ENCODE measurements at regions not wholly inside any gene's neighbourhood (a gene's known extent, or its start where the extent isn't known, plus 50 kb on each side); places are given as distances from the start of the nearest gene placed in this dataset.
A peak's percentile ranks its signal among the peaks of the same experiment; 100 is the strongest.

- Histone ChIP-seq H3K27ac (ENCODE audit: extremely low read depth, low read depth, low read length) (no peak overlapping the region), H3K36me3 (ENCODE audit: control insufficient read depth in 2 of 2, insufficient read depth in 1 of 2, low read length in 2 of 2) (no peaks in the 10 kb centered on the region), H3K9me3 (ENCODE audit: control insufficient read depth, insufficient read depth, low read depth, low read length) (no peaks in the 10 kb centered on the region), H3K4me3 (ENCODE audit: low read depth, low read length) (no peak overlapping the region), H3K4me1 (ENCODE audit: control insufficient read depth, insufficient read depth, low read length) (no peaks in the 10 kb centered on the region)
- TF ChIP-seq TCF7L2 (IDR thresholded peaks at IDR 0.05; ENCODE audit: borderline replicate concordance, low read depth, low read length) (no peak), ZBTB44 (tag by site-specific recombination; IDR thresholded peaks at IDR 0.05) (no peak), SALL2 (tag by site-specific recombination; IDR thresholded peaks at IDR 0.05; ENCODE audit: borderline replicate concordance) (no peak), ZNF670 (tag by site-specific recombination; IDR thresholded peaks at IDR 0.05; ENCODE audit: low read depth) (no peak), PRDM10 (tag by site-specific recombination; IDR thresholded peaks at IDR 0.05) (no peak), ZNF600 (tag by site-specific recombination; IDR thresholded peaks at IDR 0.05) (no peak), SP7 (tag by site-specific recombination; IDR thresholded peaks at IDR 0.05) (no peak), ZBTB6 (tag by site-specific recombination; IDR thresholded peaks at IDR 0.05) (no peak), YY1 (tag by site-specific recombination; IDR thresholded peaks at IDR 0.05) (no peak), YY2 (tag by site-specific recombination; IDR thresholded peaks at IDR 0.05) (no peak), ZNF214 (tag by site-specific recombination; IDR thresholded peaks at IDR 0.05; ENCODE audit: borderline replicate concordance) (no peak)
- ChIA-PET POLR2A (interaction anchor here (1.2 kb wide), 1 partner anchor 40 kb away, joined by 3 read pairs; no protein-coding TSS in a partner anchor), CTCF (no interaction called here)
These were observed 198.5 kb downstream of the BRD1 start for GRCh38 chr22:49629261-49629570.

- Histone ChIP-seq H3K27ac (ENCODE audit: extremely low read depth, low read depth, low read length) (no peak overlapping the region), H3K4me3 (ENCODE audit: low read depth, low read length) (no peak overlapping the region), H3K9me3 (ENCODE audit: control insufficient read depth, insufficient read depth, low read depth, low read length) (no peaks in the 10 kb centered on the region), H3K36me3 (ENCODE audit: control insufficient read depth in 2 of 2, insufficient read depth in 1 of 2, low read length in 2 of 2) (no peaks in the 10 kb centered on the region), H3K4me1 (ENCODE audit: control insufficient read depth, insufficient read depth, low read length) (no peaks in the 10 kb centered on the region)
- ChIA-PET POLR2A (no interaction called here), CTCF (interaction anchor here (0.5 to 0.8 kb wide), 2 partner anchors 14 to 195 kb away, joined by 3 read pairs; no protein-coding TSS in a partner anchor)
- TF ChIP-seq GLIS1 (tag by site-specific recombination; IDR thresholded peaks at IDR 0.05): peak; percentile 86
- TF ChIP-seq ZNF785 (tag by site-specific recombination; IDR thresholded peaks at IDR 0.05): no peak
- TF ChIP-seq ZNF677 (tag by site-specific recombination; IDR thresholded peaks at IDR 0.05): no peak
- no peak for TF ChIP-seq ZNF350 (tag by site-specific recombination; IDR thresholded peaks at IDR 0.05)
- TF ChIP-seq ZIC2 (tag by site-specific recombination; IDR thresholded peaks at IDR 0.05): peak; percentile 71
- 0 out of 2 replicates have a peak, but pooled peaks have one; percentile 8 for TF ChIP-seq EGR2 (tag by site-specific recombination; IDR thresholded peaks at IDR 0.05; ENCODE audit: low read depth)
- no peak for TF ChIP-seq ZNF433 (tag by site-specific recombination; IDR thresholded peaks at IDR 0.05; ENCODE audit: low read depth)
- TF ChIP-seq KLF1 (tag by site-specific recombination; IDR thresholded peaks at IDR 0.05): 0 out of 2 replicates have a peak, but pooled peaks have one; percentile 19
- no peak for TF ChIP-seq ZNF544 (tag by site-specific recombination; IDR thresholded peaks at IDR 0.05)
- peak; percentile 55; the same call in 1 of the 2 replicates for TF ChIP-seq KLF17 (tag by site-specific recombination; IDR thresholded peaks at IDR 0.05)
- 0 out of 2 replicates have a peak, but pooled peaks have one; percentile 6 for TF ChIP-seq ZFHX2 (tag by site-specific recombination; conservative IDR thresholded peaks at IDR 0.05)
These were observed 199.0 kb downstream of the BRD1 start for GRCh38 chr22:49628391-49629260.
